ENCODE measurements at regions not wholly inside any gene's neighbourhood (a gene's known extent, or its start where the extent isn't known, plus 50 kb on each side); places are given as distances from the start of the nearest gene placed in this dataset.

GRCh38 chr7:80082213-80082612 is 52.4 kb upstream of the GNAI1 start:
- 0 out of 2 replicates have a peak, but pooled peaks cover 10% of the 10 kb centered on the region for H3F3A ChIP-seq (ENCODE audit: insufficient read depth)
- no peaks in the 10 kb centered on the region for H3K9me3 ChIP-seq (ENCODE audit: low read depth)
- H3K9ac ChIP-seq, result no peak overlapping the region
- no peak for TF ChIP-seq EZH2phosphoT487 (IDR thresholded peaks at IDR 0.05; ENCODE audit: insufficient read depth, low read depth)
- no peak for TF ChIP-seq EZH2 (IDR thresholded peaks at IDR 0.05; ENCODE audit: insufficient read depth, poor library complexity, severe bottlenecking)
- H3K9me2 ChIP-seq (ENCODE audit: insufficient read depth), result no peaks in the 10 kb centered on the region
- no peak for DNase-seq
- peaks cover 7% of the 10 kb centered on the region for H3K4me1 ChIP-seq (ENCODE audit: insufficient read depth)
- no peaks in the 10 kb centered on the region for H4K20me1 ChIP-seq (ENCODE audit: insufficient read depth)
- H3K27ac ChIP-seq, result no peak overlapping the region
- H3K36me3 ChIP-seq (ENCODE audit: low read depth), result no peaks in the 10 kb centered on the region
- in situ Hi-C loops (cut with MboI), result loop anchor here (25.0 kb wide), 1 partner anchor 580 kb away; no protein-coding TSS in a partner anchor
- no peak overlapping the region for H2AFZ ChIP-seq
- no peak overlapping the region for H3K4me2 ChIP-seq (ENCODE audit: unreplicated experiment)
- no peaks in the 10 kb centered on the region for H3K79me2 ChIP-seq (ENCODE audit: insufficient read depth)
- no peak overlapping the region for H3K4me3 ChIP-seq
- no peaks in the 10 kb centered on the region for H3K27me3 ChIP-seq (replicated peaks; ENCODE audit: insufficient read depth)

- H3K9me2 ChIP-seq (ENCODE audit: insufficient read depth), result no peaks in the 10 kb centered on the region
- DNase-seq, result no peak
- no peaks in the 10 kb centered on the region for H3K36me3 ChIP-seq (ENCODE audit: low read depth)
- H3K4me2 ChIP-seq (ENCODE audit: unreplicated experiment), result peak overlapping the region; percentile 85
- WGBS, 2 experiments (ENCODE audit: low coverage in 1 of 2, low lambda C conversion rate in 2 of 2, missing lambda C conversion rate in 2 of 2), result 82% methylated on average over 3 of the region's 3 CpGs
- peak overlapping the region; percentile 88 for H2AFZ ChIP-seq
- no peak for TF ChIP-seq EZH2phosphoT487 (IDR thresholded peaks at IDR 0.05; ENCODE audit: insufficient read depth, low read depth)
- no peak for TF ChIP-seq EZH2 (IDR thresholded peaks at IDR 0.05; ENCODE audit: insufficient read depth, poor library complexity, severe bottlenecking)
- in situ Hi-C loops (cut with MboI), result loop anchor here (25.0 kb wide), 1 partner anchor 583 kb away; no protein-coding TSS in a partner anchor
- H3K4me3 ChIP-seq, result peak overlapping the region; percentile 68; the same call in 1 of the 2 replicates
- peak overlapping the region; percentile 66 for H3K27ac ChIP-seq
- no peak overlapping the region for H3K9ac ChIP-seq
- H3K79me2 ChIP-seq (ENCODE audit: insufficient read depth), result no peaks in the 10 kb centered on the region
- no peaks in the 10 kb centered on the region for H4K20me1 ChIP-seq (ENCODE audit: insufficient read depth)
- H3F3A ChIP-seq (ENCODE audit: insufficient read depth), result 0 out of 2 replicates have a peak, but pooled peaks cover 9% of the 10 kb centered on the region
- H3K9me3 ChIP-seq (ENCODE audit: low read depth), result no peaks in the 10 kb centered on the region
- H3K27me3 ChIP-seq (replicated peaks; ENCODE audit: insufficient read depth), result no peaks in the 10 kb centered on the region
- peaks cover 7% of the 10 kb centered on the region for H3K4me1 ChIP-seq (ENCODE audit: insufficient read depth)
These were observed 55.7 kb upstream of the GNAI1 start for GRCh38 chr7:80078886-80079285.

DNA sequence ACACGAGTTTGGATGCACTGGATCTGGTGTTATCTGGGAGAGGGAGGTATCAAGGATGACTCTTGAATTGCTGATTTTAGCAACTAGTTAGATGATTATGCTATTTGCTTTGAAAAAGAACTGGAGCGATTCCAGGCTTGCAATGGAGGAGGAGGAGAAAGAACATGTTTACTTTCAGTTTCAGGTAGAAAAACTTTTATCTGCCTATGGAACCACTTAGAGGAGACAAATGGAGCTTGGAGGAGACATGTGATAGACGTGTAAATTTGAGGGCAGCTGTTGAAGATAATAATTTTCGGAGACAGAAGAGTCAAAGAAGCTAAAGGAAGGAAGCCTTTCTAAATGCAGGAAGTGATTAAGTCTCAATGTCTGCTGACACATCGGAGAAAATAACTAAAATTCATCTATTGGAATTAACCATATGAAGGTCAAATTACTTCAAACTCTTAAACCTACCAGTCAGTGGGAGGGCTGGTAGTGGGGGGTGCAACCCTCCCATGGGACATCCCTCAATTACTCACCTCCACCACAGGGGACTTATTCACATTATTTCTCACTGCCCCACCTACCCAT is 56.4 kb upstream of the GNAI1 start:
- H3K4me2 ChIP-seq (ENCODE audit: unreplicated experiment), result peak overlapping the region; percentile 85
- H3F3A ChIP-seq (ENCODE audit: insufficient read depth), result 0 out of 2 replicates have a peak, but pooled peaks cover 9% of the 10 kb centered on the region
- H4K20me1 ChIP-seq (ENCODE audit: insufficient read depth), result no peaks in the 10 kb centered on the region
- DNase-seq, result peak; percentile 50
- H2AFZ ChIP-seq, result peak overlapping the region; percentile 88
- peak overlapping the region; percentile 56 for H3K9ac ChIP-seq
- no peaks in the 10 kb centered on the region for H3K27me3 ChIP-seq (replicated peaks; ENCODE audit: insufficient read depth)
- no peak for TF ChIP-seq EZH2phosphoT487 (IDR thresholded peaks at IDR 0.05; ENCODE audit: insufficient read depth, low read depth)
- TF ChIP-seq EZH2 (IDR thresholded peaks at IDR 0.05; ENCODE audit: insufficient read depth, poor library complexity, severe bottlenecking), result no peak
- no peaks in the 10 kb centered on the region for H3K9me2 ChIP-seq (ENCODE audit: insufficient read depth)
- H3K27ac ChIP-seq, result peak overlapping the region; percentile 66
- H3K79me2 ChIP-seq (ENCODE audit: insufficient read depth), result no peaks in the 10 kb centered on the region
- H3K4me1 ChIP-seq (ENCODE audit: insufficient read depth), result peaks cover 7% of the 10 kb centered on the region
- in situ Hi-C loops (cut with MboI), result loop anchor here (25.0 kb wide), 1 partner anchor 584 kb away; no protein-coding TSS in a partner anchor
- H3K4me3 ChIP-seq, result peak overlapping the region; percentile 68
- no peaks in the 10 kb centered on the region for H3K36me3 ChIP-seq (ENCODE audit: low read depth)
- no peaks in the 10 kb centered on the region for H3K9me3 ChIP-seq (ENCODE audit: low read depth)
- WGBS, 2 experiments (ENCODE audit: low coverage in 1 of 2, low lambda C conversion rate in 2 of 2, missing lambda C conversion rate in 2 of 2), result 19 to 23% methylated on average over 5 of the region's 5 CpGs

DNA sequence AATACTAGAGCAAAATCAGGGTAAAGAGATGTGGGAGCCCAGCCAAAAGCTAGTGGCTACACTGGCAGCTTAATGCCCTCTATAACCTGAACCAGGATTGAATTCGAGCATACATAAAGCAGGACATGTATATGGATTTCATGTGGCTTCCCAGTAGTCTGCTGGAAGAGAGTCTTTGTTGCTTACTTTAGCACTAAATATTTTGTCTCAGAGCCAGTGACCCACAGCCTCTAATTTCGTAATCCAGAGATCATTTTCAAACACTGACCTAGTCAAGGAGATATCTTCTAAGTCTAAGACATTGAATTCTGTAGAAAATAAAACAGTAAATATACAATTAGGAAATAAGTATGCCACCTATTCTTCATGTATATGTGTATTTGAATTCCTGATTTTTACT is 64.2 kb upstream of the GNAI1 start:
- in situ Hi-C loops (cut with MboI), result no loop called here
- Histone ChIP-seq H3K4me3 (no peak overlapping the region), H3K27me3 (replicated peaks; ENCODE audit: insufficient read depth) (no peaks in the 10 kb centered on the region), H3K4me2 (ENCODE audit: unreplicated experiment) (no peak overlapping the region), H3K9me3 (ENCODE audit: low read depth) (no peaks in the 10 kb centered on the region), H3K9ac (no peak overlapping the region), H3K36me3 (ENCODE audit: low read depth) (no peaks in the 10 kb centered on the region), H3K27ac (no peak overlapping the region), H2AFZ (no peak overlapping the region), H3F3A (ENCODE audit: insufficient read depth) (no peaks in the 10 kb centered on the region), H4K20me1 (ENCODE audit: insufficient read depth) (no peaks in the 10 kb centered on the region), H3K4me1 (ENCODE audit: insufficient read depth) (no peaks in the 10 kb centered on the region), H3K9me2 (ENCODE audit: insufficient read depth) (no peaks in the 10 kb centered on the region), H3K79me2 (ENCODE audit: insufficient read depth) (no peaks in the 10 kb centered on the region)
- TF ChIP-seq EZH2phosphoT487 (IDR thresholded peaks at IDR 0.05; ENCODE audit: insufficient read depth, low read depth), result no peak
- no peak for TF ChIP-seq EZH2 (IDR thresholded peaks at IDR 0.05; ENCODE audit: insufficient read depth, poor library complexity, severe bottlenecking)
- WGBS, 2 experiments (ENCODE audit: low coverage in 1 of 2, low lambda C conversion rate in 2 of 2, missing lambda C conversion rate in 2 of 2), result 73 to 76% methylated on average over 2 of the region's 2 CpGs
- DNase-seq, result peak; percentile 30

Measured in GM23248 (cell line).